Colonic mucosa (tissue), 4 donors: ENCODE measurements at regions not wholly inside any gene's neighbourhood (a gene's known extent, or its start where the extent isn't known, plus 50 kb on each side); places are given as distances from the start of the nearest gene placed in this dataset.

Source experiments
- DNase-seq: peaks from one replicate; pipeline ENCODE4 v3.0.0-alpha.2; 2020
- H3K27ac ChIP-seq: fragments of 200-600 bp; one replicate; pipeline ENCODE4 v1.8.0; 2021
- H3K27me3 ChIP-seq: fragments of 200-600 bp; one replicate; pipeline ENCODE4 v1.8.0; 2021
- H3K36me3 ChIP-seq: fragments of 200-600 bp; one replicate; pipeline ENCODE4 v1.8.0; 2021
- H3K4me1 ChIP-seq: fragments of 200-600 bp; one replicate; pipeline ENCODE4 v1.8.0; 2021; ENCODE audit warnings: mild to moderate bottlenecking
- H3K4me3 ChIP-seq: fragments of 200-600 bp; one replicate; pipeline ENCODE4 v1.8.0; 2021
- H3K9ac ChIP-seq, 2 donors: one replicate each; pipeline ENCODE4 v1.7.0; 2013; ENCODE audit warnings: control low read depth in 2 of 2, low read depth in 2 of 2, low read length in 2 of 2
- H3K9me3 ChIP-seq: fragments of 200-600 bp; one replicate; pipeline ENCODE4 v1.8.0; 2021
- intact Hi-C: fragments of 100-400 bp; cut with DNase I; formaldehyde crosslinking; loops from one replicate; pipeline ENCODE4 v1.14.1; 2022
- TF ChIP-seq, protein P1 (sequence below): fragments of 200-600 bp; IDR thresholded peaks from one replicate; pipeline ENCODE4 v1.8.0; 2022; ENCODE audit warnings: antibody characterized with exemption, mild to moderate bottlenecking
- donor health status: healthy.
- donor health status: DM: no; HTN: no; CAD: no.
- donor health status: DM: no; HTN: no; CAD: no.

DNA sequence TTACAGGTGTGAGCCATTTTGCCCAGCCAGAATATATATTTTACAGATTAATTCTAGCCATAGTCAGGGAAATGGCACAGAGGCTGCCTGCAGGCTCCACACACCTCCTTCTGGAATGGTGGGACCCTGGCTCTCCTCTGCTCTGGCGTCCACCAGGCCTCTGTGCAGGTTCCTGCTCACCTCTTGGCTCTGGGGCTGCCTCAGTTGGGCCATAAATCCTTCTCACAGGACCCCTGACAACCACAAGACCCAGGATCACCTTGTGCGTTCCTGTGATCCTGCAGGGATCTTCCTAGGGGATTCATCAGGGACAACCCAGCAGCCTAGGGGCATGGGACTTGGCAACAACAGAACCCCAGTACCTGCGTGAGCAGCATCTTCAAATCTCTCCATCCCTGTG, 93.0 kb upstream of the FSTL4 start:
- TF ChIP-seq, protein P1, sequence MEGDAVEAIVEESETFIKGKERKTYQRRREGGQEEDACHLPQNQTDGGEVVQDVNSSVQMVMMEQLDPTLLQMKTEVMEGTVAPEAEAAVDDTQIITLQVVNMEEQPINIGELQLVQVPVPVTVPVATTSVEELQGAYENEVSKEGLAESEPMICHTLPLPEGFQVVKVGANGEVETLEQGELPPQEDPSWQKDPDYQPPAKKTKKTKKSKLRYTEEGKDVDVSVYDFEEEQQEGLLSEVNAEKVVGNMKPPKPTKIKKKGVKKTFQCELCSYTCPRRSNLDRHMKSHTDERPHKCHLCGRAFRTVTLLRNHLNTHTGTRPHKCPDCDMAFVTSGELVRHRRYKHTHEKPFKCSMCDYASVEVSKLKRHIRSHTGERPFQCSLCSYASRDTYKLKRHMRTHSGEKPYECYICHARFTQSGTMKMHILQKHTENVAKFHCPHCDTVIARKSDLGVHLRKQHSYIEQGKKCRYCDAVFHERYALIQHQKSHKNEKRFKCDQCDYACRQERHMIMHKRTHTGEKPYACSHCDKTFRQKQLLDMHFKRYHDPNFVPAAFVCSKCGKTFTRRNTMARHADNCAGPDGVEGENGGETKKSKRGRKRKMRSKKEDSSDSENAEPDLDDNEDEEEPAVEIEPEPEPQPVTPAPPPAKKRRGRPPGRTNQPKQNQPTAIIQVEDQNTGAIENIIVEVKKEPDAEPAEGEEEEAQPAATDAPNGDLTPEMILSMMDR: no peak
- H3K27me3 ChIP-seq: no peaks in the 10 kb centered on the region
- H3K4me1 ChIP-seq: no peaks in the 10 kb centered on the region
- H3K4me3 ChIP-seq: no peak overlapping the region
- H3K9ac ChIP-seq: no peak overlapping the region
- H3K27ac ChIP-seq: no peak overlapping the region
- intact Hi-C loops: no loop called here
- H3K36me3 ChIP-seq: no peaks in the 10 kb centered on the region
- DNase-seq: no peak
- no peaks in the 10 kb centered on the region for H3K9me3 ChIP-seq

DNA sequence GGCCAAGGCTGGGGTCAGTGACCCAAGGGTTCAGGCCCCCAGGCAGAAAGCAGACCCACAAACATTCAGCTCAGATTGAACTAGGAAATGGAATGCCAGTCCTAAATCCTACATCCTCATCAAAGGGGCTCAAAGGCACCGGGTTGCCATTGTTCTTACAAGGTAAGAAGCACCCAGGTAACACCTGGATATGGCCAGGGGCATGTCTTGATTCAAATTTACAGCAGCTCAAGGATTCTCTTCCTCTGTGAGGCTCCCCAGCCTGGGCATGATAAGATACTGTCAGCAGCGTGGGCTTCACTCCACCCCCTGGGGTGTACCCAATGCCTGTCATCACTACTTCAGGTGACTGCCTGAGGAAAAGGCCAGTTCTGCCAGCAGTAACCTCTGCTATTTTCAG, 92.1 kb upstream of the FSTL4 start:
- intact Hi-C loops: no loop called here

DNA sequence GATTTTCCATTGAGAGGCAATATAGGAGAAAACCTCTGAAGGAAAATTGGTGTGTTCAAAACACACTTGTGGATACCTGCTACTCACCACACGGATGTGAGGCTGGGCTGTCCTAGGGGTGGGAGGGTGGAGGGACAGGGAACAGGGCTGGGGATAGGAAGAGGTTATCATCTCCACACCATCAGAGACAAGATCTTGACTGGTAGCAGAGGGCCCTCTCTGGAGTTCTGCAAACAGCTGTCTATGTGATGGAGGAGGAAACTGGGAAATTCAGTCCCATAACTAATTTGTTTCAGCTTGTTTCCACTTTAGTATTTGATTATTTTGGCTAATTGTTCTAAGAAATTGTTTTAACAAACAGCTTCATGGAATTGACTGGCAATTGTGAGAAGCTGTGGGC, 91.6 kb upstream of the FSTL4 start:
- intact Hi-C loops: no loop called here
- Histone ChIP-seq H3K4me3 (no peak overlapping the region), H3K9me3 (no peaks in the 10 kb centered on the region), H3K27ac (no peak overlapping the region), H3K27me3 (no peaks in the 10 kb centered on the region), H3K9ac (no peak overlapping the region), H3K36me3 (no peaks in the 10 kb centered on the region), H3K4me1 (no peaks in the 10 kb centered on the region)
- no peak for DNase-seq
- TF ChIP-seq, protein P1: no peak

More for the DNA sequence above, 92.1 kb upstream of the FSTL4 start:
- DNase-seq: no peak
- Histone ChIP-seq H3K9me3 (no peaks in the 10 kb centered on the region), H3K9ac (no peak overlapping the region), H3K4me3 (no peak overlapping the region), H3K4me1 (no peaks in the 10 kb centered on the region), H3K27me3 (no peaks in the 10 kb centered on the region), H3K27ac (no peak overlapping the region), H3K36me3 (no peaks in the 10 kb centered on the region)
- TF ChIP-seq, protein P1: no peak

DNA sequence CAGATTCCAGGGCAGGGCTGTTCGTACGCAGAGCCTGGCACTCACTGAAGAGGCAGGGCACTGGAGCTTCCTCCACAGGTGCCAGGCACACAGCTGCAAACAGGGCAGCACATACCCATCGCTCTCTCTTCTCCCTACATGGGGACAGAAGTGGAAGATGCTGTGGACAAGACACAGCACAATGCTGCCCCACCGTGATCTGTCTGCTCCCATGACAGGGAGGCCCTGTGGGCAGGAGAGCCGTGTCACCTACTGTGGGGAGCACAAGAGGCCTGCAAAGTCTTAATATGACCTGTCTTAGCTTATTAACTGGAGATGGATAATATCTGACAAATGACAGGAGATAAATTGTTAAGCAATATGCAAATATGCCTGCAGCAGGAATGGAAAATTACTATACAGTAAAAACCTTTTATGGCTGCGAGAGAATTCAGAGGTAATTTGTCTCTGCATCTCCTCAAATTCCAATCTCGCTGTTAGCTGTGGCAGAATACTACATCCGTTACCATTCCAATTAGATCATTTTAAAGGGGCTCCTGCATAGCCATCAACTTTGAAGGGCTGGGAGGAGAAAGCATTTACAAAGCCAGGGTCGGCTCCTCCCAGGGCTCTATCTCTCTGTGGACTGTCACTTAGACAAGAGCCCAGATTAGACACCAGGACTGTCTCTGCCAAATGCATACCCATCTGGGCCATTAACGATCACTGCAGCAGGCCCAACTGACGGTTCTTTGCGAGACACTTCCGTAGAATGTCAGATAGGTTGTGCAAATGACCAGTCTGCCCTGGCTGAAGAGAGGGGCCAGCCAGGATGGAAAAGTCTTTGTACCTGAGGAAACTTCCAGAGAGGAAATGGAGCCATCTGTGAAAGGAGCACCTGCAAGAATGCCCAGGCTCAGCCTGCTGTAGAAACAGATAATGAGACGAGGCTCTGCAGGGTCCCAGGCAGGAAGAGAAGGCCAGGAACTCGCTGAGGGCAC, 90.7 kb upstream of the FSTL4 start:
- H3K4me3 ChIP-seq: no peak overlapping the region
- TF ChIP-seq, protein P1: no peak

DNA sequence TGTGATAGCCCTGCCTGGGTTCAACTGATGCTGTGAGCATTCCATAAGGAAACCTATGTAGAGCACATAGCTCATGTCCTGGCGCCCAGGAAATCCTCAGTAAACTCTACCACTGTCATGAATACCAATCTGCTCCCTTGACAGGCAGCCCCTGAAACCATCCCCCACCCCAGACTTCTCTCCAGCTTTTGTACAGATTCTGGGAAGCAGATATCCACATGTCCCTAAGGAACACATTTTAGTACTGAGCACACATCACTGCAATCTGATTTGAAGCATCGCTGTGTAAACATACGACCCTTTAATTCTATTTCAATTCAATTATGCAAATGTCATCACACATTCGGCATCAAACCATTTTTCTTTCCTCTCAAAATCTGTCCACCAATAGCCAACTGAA, 89.5 kb upstream of the FSTL4 start:
- H3K27me3 ChIP-seq: no peaks in the 10 kb centered on the region
- H3K9ac ChIP-seq: no peak overlapping the region
- H3K27ac ChIP-seq: no peak overlapping the region
- intact Hi-C loops: no loop called here
- H3K4me1 ChIP-seq: no peaks in the 10 kb centered on the region
- no peaks in the 10 kb centered on the region for H3K9me3 ChIP-seq
- no peak for DNase-seq
- H3K4me3 ChIP-seq: no peak overlapping the region
- TF ChIP-seq, protein P1: no peak
- H3K36me3 ChIP-seq: no peaks in the 10 kb centered on the region

More for the DNA sequence above, 90.7 kb upstream of the FSTL4 start:
- DNase-seq: no peak
- no peaks in the 10 kb centered on the region for H3K4me1 ChIP-seq
- intact Hi-C loops: no loop called here
- H3K9ac ChIP-seq: no peak overlapping the region
- no peaks in the 10 kb centered on the region for H3K27me3 ChIP-seq
- H3K27ac ChIP-seq: no peak overlapping the region
- H3K9me3 ChIP-seq: no peaks in the 10 kb centered on the region
- no peaks in the 10 kb centered on the region for H3K36me3 ChIP-seq
